GM12873 (cell line): ENCODE measurements at regions not wholly inside any gene's neighbourhood (a gene's known extent, or its start where the extent isn't known, plus 50 kb on each side); places are given as distances from the start of the nearest gene placed in this dataset.

Source experiments
- TF ChIP-seq, protein P1 (sequence below): IDR thresholded peaks from 2 replicates; pipeline ENCODE4 v1.5.1; 2012; ENCODE audit warnings: low read depth, mild to moderate bottlenecking, moderate library complexity, low read length, control low read depth; ENCODE audit not compliant: insufficient read depth; ENCODE audit errors: missing control alignments

GRCh38 chr1:222009105-222009730 lies 267.3 kb upstream of the DUSP10 start:
- TF ChIP-seq, protein P1, sequence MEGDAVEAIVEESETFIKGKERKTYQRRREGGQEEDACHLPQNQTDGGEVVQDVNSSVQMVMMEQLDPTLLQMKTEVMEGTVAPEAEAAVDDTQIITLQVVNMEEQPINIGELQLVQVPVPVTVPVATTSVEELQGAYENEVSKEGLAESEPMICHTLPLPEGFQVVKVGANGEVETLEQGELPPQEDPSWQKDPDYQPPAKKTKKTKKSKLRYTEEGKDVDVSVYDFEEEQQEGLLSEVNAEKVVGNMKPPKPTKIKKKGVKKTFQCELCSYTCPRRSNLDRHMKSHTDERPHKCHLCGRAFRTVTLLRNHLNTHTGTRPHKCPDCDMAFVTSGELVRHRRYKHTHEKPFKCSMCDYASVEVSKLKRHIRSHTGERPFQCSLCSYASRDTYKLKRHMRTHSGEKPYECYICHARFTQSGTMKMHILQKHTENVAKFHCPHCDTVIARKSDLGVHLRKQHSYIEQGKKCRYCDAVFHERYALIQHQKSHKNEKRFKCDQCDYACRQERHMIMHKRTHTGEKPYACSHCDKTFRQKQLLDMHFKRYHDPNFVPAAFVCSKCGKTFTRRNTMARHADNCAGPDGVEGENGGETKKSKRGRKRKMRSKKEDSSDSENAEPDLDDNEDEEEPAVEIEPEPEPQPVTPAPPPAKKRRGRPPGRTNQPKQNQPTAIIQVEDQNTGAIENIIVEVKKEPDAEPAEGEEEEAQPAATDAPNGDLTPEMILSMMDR = peak; percentile 49

GRCh38 chr1:222006715-222007114 lies 264.8 kb upstream of the DUSP10 start:
- TF ChIP-seq, protein P1 = no peak

DNA sequence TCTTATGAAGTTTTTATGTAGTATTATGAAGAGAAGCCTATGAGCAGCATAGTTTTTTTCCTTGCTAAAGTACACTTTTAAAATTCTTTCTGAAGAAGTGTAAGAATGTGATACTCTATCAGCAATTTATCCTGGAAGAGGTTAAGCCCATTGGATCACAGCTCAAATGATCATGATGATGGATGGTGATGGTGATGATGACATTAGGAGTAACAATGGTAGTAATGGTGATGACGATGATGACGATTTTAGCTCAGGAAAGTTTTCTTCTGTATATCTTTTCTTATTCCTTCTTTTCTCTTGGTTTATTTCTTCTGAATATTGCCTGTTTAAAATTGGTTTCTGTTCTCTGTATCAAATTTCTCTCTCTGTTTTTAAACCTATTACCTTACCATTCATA lies 262.9 kb upstream of the DUSP10 start:
- TF ChIP-seq, protein P1 = no peak

GRCh38 chr1:222004034-222004433 lies 262.1 kb upstream of the DUSP10 start:
- TF ChIP-seq, protein P1 = no peak

GRCh38 chr1:222002503-222002902 lies 260.6 kb upstream of the DUSP10 start:
- TF ChIP-seq, protein P1 = no peak

DNA sequence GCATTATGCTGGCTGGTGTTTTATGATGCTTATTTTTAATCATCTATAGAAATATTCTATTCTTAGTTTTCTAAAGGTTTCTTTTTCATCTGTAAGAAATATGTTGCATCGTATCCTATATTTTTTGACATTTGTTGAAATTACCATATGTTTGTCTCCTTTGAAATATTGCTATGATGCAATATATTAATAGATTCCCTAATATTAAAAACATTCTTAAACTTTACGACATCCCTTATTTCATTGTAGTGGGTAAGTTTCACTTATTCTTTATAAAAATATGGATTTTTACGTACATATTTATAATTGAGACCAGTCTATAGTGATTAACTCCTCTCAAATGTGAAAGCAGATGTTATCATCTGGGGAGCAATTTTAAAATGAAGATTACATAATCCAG lies 258.2 kb upstream of the DUSP10 start:
- TF ChIP-seq, protein P1 = no peak

DNA sequence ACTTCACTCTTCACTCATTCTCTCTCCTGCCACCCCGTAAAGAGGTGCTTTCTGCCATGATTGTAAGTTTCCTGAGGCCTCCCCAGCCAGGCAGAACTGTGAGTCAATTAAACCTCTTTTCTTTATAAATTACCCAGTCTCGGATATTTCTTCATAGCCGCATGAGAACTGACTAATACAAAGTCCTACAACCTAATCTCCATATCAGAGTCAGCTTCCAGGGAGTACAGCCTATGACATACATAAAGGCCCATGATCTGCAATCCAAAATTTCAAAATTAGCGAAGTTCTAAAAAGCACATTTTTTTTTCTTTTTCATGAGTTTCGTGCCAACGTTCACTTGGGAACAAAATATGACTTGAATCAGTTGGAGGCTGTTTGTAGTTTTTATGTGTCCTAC lies 256.9 kb upstream of the DUSP10 start:
- TF ChIP-seq, protein P1 = no peak
